Endodermal cell (in vitro differentiated cells): ENCODE measurements at regions not wholly inside any gene's neighbourhood (a gene's known extent, or its start where the extent isn't known, plus 50 kb on each side); places are given as distances from the start of the nearest gene placed in this dataset.

Experiments
- DNase-seq: peaks from one replicate; pipeline ENCODE4 v3.0.0-alpha.2; 2017
- H3K27ac ChIP-seq: 2 replicates; pipeline ENCODE4 v1.5.1; 2013; ENCODE audit warnings: mild to moderate bottlenecking, low read depth, low read length, moderate library complexity
- H3K27me3 ChIP-seq: 2 replicates; pipeline ENCODE4 v1.6.1; 2013; ENCODE audit warnings: mild to moderate bottlenecking, low read length, moderate library complexity; ENCODE audit not compliant: insufficient read depth, control insufficient read depth, poor library complexity, severe bottlenecking
- H3K36me3 ChIP-seq: 2 replicates; pipeline ENCODE4 v1.7.0; 2013; ENCODE audit warnings: mild to moderate bottlenecking, low read length, moderate library complexity; ENCODE audit not compliant: control insufficient read depth, insufficient read depth
- H3K4me1 ChIP-seq: one replicate; pipeline ENCODE4 v1.7.0; 2013; ENCODE audit warnings: low read length; ENCODE audit not compliant: control insufficient read depth, insufficient read depth
- H3K4me3 ChIP-seq: 2 replicates; pipeline ENCODE4 v1.5.1; 2013; ENCODE audit warnings: mild to moderate bottlenecking, low read length, moderate library complexity
- H3K9ac ChIP-seq: 2 replicates; pipeline ENCODE4 v1.6.1; 2013; ENCODE audit warnings: mild to moderate bottlenecking, low read length, moderate library complexity; ENCODE audit not compliant: poor library complexity, severe bottlenecking; ENCODE audit errors: extremely low read depth
- H3K9me3 ChIP-seq: 2 replicates; pipeline ENCODE4 v1.6.1; 2013; ENCODE audit warnings: mild to moderate bottlenecking, low read length, moderate library complexity; ENCODE audit not compliant: control insufficient read depth
- H3K27ac Mint-ChIP-seq: 2 replicates; pipeline ENCODE4 v1.8.0; 2020; ENCODE audit warnings: mixed read lengths
- H3K27me3 Mint-ChIP-seq: 2 replicates; pipeline ENCODE4 v1.8.0; 2021; ENCODE audit warnings: mild to moderate bottlenecking, mixed read lengths; ENCODE audit not compliant: insufficient read depth
- H3K36me3 Mint-ChIP-seq: 2 replicates; pipeline ENCODE4 v1.8.0; 2020; ENCODE audit warnings: low read depth, mixed read lengths
- H3K4me1 Mint-ChIP-seq: 2 replicates; pipeline ENCODE4 v1.8.0; 2020; ENCODE audit warnings: mixed read lengths
- H3K4me3 Mint-ChIP-seq: 2 replicates; pipeline ENCODE4 v1.8.0; 2020; ENCODE audit warnings: mild to moderate bottlenecking, moderate library complexity, mixed read lengths
- H3K9me3 Mint-ChIP-seq: 2 replicates; pipeline ENCODE4 v1.8.0; 2020; ENCODE audit warnings: mild to moderate bottlenecking, mixed read lengths
- CTCF ChIP-seq: fragments of 200-600 bp; sonication (generic); conservative IDR thresholded peaks from 2 replicates; pipeline ENCODE4 v1.5.0; 2021; ENCODE audit warnings: antibody characterized with exemption, mild to moderate bottlenecking
- WGBS, 2 experiments: methylation state at CpG; one replicate each; pipeline versions ENCODE4 v1.1.5 to v1.1.7; 2013; ENCODE audit warnings: missing lambda C conversion rate in 2 of 2, mixed read lengths in 1 of 2; ENCODE audit not compliant: insufficient coverage in 1 of 2, insufficient read length in 1 of 2; 5-methylcytosine and 5-hydroxymethylcytosine counted together

- Mint-ChIP-seq H3K36me3 (no peaks in the 10 kb centered on the region), H3K4me1 (no peaks in the 10 kb centered on the region), H3K4me3 (no peak overlapping the region), H3K9me3 (peaks cover 5% of the 10 kb centered on the region), H3K27ac (no peak overlapping the region), H3K27me3 (no peaks in the 10 kb centered on the region)
- Histone ChIP-seq H3K9me3 (no peaks in the 10 kb centered on the region), H3K4me1 (no peaks in the 10 kb centered on the region), H3K27me3 (peaks cover 5% of the 10 kb centered on the region), H3K9ac (no peak overlapping the region), H3K4me3 (no peak overlapping the region), H3K27ac (no peak overlapping the region), H3K36me3 (no peaks in the 10 kb centered on the region)
- WGBS, 2 experiments = 100% methylated on average over 1 of the region's 1 CpG; no CpG with 5 or more reads in 1 of the 2 experiments
- no peak for TF ChIP-seq CTCF
- DNase-seq = no peak
Measured at GRCh38 chr5:51686622-51687021, 303.4 kb downstream of the ISL1 start.

- H3K27ac ChIP-seq = no peak overlapping the region
- TF ChIP-seq CTCF = no peak
- H3K4me3 ChIP-seq = no peak overlapping the region
- Mint-ChIP-seq H3K27ac (no peak overlapping the region), H3K9me3 (peaks cover 16% of the 10 kb centered on the region), H3K4me3 (no peak overlapping the region), H3K4me1 (no peaks in the 10 kb centered on the region), H3K27me3 (no peaks in the 10 kb centered on the region), H3K36me3 (no peaks in the 10 kb centered on the region)
- H3K36me3 ChIP-seq = no peaks in the 10 kb centered on the region
- no peaks in the 10 kb centered on the region for H3K4me1 ChIP-seq
- DNase-seq = no peak
- H3K9ac ChIP-seq = no peak overlapping the region
- no peaks in the 10 kb centered on the region for H3K9me3 ChIP-seq
- no peaks in the 10 kb centered on the region for H3K27me3 ChIP-seq
- 91 to 94% methylated on average over 4 of the region's 4 CpGs for WGBS, 2 experiments
Measured at GRCh38 chr5:51691538-51692079, 308.4 kb downstream of the ISL1 start.

- WGBS, 2 experiments = 36% methylated on average over 2 of the region's 2 CpGs; no CpG with 5 or more reads in 1 of the 2 experiments
- H3K27ac ChIP-seq = no peak overlapping the region
- H3K9me3 Mint-ChIP-seq = peaks cover 11% of the 10 kb centered on the region
- no peak overlapping the region for H3K4me3 ChIP-seq
- H3K27me3 Mint-ChIP-seq = no peaks in the 10 kb centered on the region
- DNase-seq = no peak
- H3K36me3 Mint-ChIP-seq = no peaks in the 10 kb centered on the region
- H3K27ac Mint-ChIP-seq = no peak overlapping the region
- H3K4me3 Mint-ChIP-seq = no peak overlapping the region
- H3K9ac ChIP-seq = no peak overlapping the region
- no peaks in the 10 kb centered on the region for H3K9me3 ChIP-seq
- H3K27me3 ChIP-seq = no peaks in the 10 kb centered on the region
- no peak for TF ChIP-seq CTCF
- no peaks in the 10 kb centered on the region for H3K4me1 ChIP-seq
- no peaks in the 10 kb centered on the region for H3K36me3 ChIP-seq
- no peaks in the 10 kb centered on the region for H3K4me1 Mint-ChIP-seq
Measured at GRCh38 chr5:51694826-51695225, 311.6 kb downstream of the ISL1 start.
